ENCODE measurements at regions not wholly inside any gene's neighbourhood (a gene's known extent, or its start where the extent isn't known, plus 50 kb on each side); places are given as distances from the start of the nearest gene placed in this dataset.

DNA sequence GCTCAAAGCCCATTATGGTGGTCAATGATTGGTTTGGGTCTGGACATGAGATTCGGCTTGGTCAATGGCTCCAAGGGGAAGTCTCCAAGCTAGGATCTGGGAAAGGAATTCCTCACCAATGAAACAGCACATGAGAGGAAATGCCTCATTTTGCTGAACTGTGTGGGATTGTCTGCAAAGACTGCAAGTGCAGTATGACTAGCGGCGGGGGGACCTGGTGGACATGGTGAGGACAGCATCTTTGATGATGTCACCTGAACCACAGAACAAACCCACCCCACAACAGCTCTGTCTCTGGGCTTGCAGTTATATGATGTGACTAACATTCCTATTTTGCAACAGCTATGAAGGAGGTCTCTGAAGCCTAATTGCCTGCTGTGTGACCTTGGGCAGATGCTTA is 50.6 kb upstream of the NKD1 start:
- no peak for ATAC-seq
- no peak overlapping the region for H3K4me3 ChIP-seq
- intact Hi-C loops (cut with DNase I, micrococcal nuclease) = no loop called here
- no peaks in the 10 kb centered on the region for H3K36me3 ChIP-seq (ENCODE audit: low read depth)
- TF ChIP-seq, protein P1, sequence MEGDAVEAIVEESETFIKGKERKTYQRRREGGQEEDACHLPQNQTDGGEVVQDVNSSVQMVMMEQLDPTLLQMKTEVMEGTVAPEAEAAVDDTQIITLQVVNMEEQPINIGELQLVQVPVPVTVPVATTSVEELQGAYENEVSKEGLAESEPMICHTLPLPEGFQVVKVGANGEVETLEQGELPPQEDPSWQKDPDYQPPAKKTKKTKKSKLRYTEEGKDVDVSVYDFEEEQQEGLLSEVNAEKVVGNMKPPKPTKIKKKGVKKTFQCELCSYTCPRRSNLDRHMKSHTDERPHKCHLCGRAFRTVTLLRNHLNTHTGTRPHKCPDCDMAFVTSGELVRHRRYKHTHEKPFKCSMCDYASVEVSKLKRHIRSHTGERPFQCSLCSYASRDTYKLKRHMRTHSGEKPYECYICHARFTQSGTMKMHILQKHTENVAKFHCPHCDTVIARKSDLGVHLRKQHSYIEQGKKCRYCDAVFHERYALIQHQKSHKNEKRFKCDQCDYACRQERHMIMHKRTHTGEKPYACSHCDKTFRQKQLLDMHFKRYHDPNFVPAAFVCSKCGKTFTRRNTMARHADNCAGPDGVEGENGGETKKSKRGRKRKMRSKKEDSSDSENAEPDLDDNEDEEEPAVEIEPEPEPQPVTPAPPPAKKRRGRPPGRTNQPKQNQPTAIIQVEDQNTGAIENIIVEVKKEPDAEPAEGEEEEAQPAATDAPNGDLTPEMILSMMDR (IDR thresholded peaks at IDR 0.05) = no peak
- no peaks in the 10 kb centered on the region for H3K4me1 ChIP-seq (ENCODE audit: low read depth)
- no peak for DNase-seq
- H3K9me3 ChIP-seq = no peaks in the 10 kb centered on the region

DNA sequence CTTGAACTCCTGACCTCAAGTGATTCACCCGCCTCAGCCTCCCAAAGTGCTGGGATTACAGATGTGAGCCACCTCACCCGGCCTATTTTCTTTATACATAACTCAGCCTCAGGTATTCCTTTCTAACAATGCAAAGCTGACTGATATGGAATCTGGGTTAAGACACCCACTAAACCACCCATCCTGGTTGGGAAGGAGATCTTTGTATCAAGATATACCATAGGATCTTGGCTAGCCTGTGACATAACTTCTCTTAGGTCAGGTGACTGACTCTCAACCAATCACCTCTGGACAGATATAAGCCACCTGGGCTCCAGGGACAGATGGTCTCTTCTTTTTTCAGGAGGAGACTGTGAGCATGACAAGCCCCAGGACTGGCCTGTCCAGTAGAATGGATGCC is 51.2 kb upstream of the NKD1 start:
- H3K9me3 ChIP-seq = no peaks in the 10 kb centered on the region
- DNase-seq (no peak), ATAC-seq (no peak)
- H3K36me3 ChIP-seq (ENCODE audit: low read depth) = no peaks in the 10 kb centered on the region
- TF ChIP-seq, protein P1 (IDR thresholded peaks at IDR 0.05) = no peak
- intact Hi-C loops (cut with DNase I, micrococcal nuclease) = no loop called here
- no peaks in the 10 kb centered on the region for H3K4me1 ChIP-seq (ENCODE audit: low read depth)
- no peak overlapping the region for H3K4me3 ChIP-seq

DNA sequence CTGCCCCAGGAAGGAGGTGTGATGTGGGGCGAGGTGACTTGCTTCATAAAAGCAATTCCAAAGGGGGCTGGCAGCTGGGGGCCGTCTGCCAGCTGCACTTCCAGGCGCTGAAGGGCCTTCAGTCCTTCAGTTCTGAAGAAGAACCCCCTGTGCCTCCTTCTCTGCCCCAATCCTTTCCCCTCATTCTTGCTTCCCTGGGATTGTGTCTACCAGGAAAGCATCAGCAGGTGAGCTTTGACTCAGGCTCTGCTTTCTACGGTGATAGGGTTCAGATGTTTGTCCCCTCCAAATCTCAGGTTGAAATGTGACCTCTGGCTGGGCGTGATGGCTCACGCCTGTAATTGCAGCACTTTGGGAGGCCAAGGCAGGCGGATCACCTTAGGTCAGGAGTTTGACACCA is 52.5 kb upstream of the NKD1 start:
- H3K4me3 ChIP-seq = no peak overlapping the region
- intact Hi-C loops (cut with DNase I, micrococcal nuclease) = no loop called here
- no peaks in the 10 kb centered on the region for H3K9me3 ChIP-seq
- no peaks in the 10 kb centered on the region for H3K36me3 ChIP-seq (ENCODE audit: low read depth)
- TF ChIP-seq, protein P1 (IDR thresholded peaks at IDR 0.05) = no peak
- DNase-seq (no peak), ATAC-seq (no peak)
- H3K4me1 ChIP-seq (ENCODE audit: low read depth) = no peaks in the 10 kb centered on the region

DNA sequence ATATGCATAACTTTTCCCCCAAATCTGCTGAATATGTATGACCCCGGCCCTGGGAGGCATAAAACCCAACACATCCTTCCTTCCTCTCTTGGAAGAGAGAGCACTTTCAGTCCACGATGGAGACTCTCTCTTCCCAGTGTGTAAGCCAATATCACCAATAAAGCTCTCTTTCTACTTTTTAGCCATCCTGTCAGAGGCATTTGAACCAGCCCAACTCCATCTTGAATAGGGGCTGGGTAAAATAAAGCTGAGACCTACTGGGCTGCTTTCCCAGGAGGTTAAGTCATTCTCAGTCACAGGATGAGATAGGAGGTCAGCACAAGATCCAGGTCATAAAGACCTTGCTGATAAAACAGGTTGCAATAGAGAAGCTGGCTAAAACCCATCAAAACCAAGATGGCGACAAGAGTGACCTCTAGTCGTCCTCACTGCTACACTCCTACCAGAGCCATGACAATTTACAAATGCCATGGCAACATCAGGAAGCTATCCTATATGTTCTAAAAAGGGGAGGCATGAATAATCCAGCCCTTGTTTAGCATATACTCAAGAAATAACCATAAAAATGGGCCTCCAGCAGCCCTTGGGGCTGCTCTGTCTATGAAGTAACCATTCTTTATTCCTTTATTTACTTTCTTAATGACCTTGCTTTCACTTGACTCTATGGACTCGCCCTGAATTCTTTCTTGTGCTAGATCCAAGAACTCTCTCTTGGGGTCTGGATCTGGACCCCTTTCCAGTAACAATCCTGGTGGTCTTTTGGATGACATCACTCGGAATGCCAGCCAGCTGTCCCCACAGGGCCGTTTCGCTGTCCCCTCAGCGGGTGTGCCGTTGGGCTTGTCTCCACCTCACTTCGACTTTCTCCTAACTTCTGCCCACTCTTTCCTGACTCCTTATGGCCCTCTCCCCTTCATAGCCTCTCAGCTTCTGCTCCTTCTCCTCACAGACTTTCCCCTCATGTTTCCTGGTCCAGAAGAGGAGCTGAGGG is 53.4 kb upstream of the NKD1 start:
- no peak overlapping the region for H3K4me3 ChIP-seq

DNA sequence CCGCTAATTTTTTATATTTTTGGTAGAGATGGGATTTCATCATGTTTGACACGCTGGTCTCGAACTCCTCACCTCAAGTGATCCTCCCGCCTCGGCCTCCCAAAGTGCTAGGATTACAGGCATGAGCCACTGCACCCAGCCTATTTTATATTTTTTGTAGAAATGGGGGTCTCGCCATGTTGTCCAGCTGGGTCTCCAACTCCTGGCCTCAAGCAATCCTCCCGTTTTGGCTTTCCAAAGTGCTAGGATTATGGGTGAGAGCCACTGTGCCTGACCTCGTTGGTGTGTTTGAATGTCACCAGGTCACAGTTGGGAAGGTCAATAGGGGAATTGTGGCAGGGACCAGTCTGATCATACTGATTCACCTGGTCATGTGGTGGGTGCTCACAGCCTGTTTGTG is 56.7 kb upstream of the NKD1 start:
- intact Hi-C loops (cut with DNase I, micrococcal nuclease) = no loop called here
- DNase-seq = no peak

More for the DNA sequence above, 53.4 kb upstream of the NKD1 start:
- no peak for DNase-seq
- no peaks in the 10 kb centered on the region for H3K36me3 ChIP-seq (ENCODE audit: low read depth)
- TF ChIP-seq, protein P1 (IDR thresholded peaks at IDR 0.05) = no peak
- H3K9me3 ChIP-seq = no peaks in the 10 kb centered on the region
- ATAC-seq = no peak
- intact Hi-C loops (cut with DNase I, micrococcal nuclease) = no loop called here
- H3K4me1 ChIP-seq (ENCODE audit: low read depth) = no peaks in the 10 kb centered on the region

More for the DNA sequence above, 56.7 kb upstream of the NKD1 start:
- TF ChIP-seq, protein P1 (IDR thresholded peaks at IDR 0.05) = no peak
- ATAC-seq = no peak
- Histone ChIP-seq H3K9me3 (no peaks in the 10 kb centered on the region), H3K36me3 (ENCODE audit: low read depth) (no peaks in the 10 kb centered on the region), H3K4me3 (no peak overlapping the region), H3K4me1 (ENCODE audit: low read depth) (no peaks in the 10 kb centered on the region)

All from mucosa of descending colon (tissue), 3 donors.